SJSA1 (cell line): ENCODE measurements at regions not wholly inside any gene's neighbourhood (a gene's known extent, or its start where the extent isn't known, plus 50 kb on each side); places are given as distances from the start of the nearest gene placed in this dataset.

Experiments used
- DNase-seq, 2 experiments: peaks; one replicate each; pipeline ENCODE4 v3.0.0-alpha.2; 2015 to 2020; ENCODE audit warnings: low spot score in 2 of 2, low read depth in 1 of 2
- H3K27ac ChIP-seq: fragments of 250-450 bp; sonication (Bioruptor Pico); 2 replicates; pipeline ENCODE4 v1.5.1; 2020; ENCODE audit warnings: mild to moderate bottlenecking, moderate library complexity
- H3K27me3 ChIP-seq: fragments of 250-450 bp; sonication (Bioruptor Pico); replicated peaks from 2 replicates; pipeline ENCODE4 v1.5.1; 2020; ENCODE audit warnings: mild to moderate bottlenecking, moderate library complexity
- H3K36me3 ChIP-seq: fragments of 250-450 bp; sonication (Bioruptor Pico); 2 replicates; pipeline ENCODE4 v1.5.1; 2020; ENCODE audit warnings: mild to moderate bottlenecking
- H3K4me1 ChIP-seq: fragments of 250-450 bp; sonication (Bioruptor Pico); replicated peaks from 2 replicates; pipeline ENCODE4 v1.6.1; 2021; ENCODE audit warnings: mild to moderate bottlenecking
- H3K4me3 ChIP-seq: fragments of 250-450 bp; sonication (Bioruptor Pico); 2 replicates; pipeline ENCODE4 v1.5.1; 2020; ENCODE audit warnings: mild to moderate bottlenecking
- H3K9me3 ChIP-seq: fragments of 250-450 bp; sonication (Bioruptor Pico); replicated peaks from 2 replicates; pipeline ENCODE4 v1.5.1; 2020; ENCODE audit warnings: mild to moderate bottlenecking

DNA sequence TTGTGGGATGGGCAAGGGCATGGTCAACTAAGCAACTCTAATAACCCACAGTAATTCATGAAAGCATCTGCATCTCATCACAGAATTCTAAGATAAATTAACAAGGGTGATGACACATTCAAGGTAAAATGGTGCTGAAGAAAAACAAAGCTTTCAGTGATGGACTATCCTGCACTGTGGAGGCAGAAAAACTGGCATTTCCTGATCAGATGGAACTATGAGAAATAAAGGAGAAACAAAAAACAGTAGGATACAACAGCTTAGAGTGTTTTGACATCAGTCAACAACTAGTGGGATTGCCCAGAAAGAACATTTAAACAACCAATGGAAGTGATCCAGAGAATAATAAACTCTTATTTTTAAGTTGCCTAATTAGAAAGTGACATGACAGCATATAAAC lies 327.0 kb downstream of the KLF5 start:
- DNase-seq, result no peak
- no peak overlapping the region for H3K27ac ChIP-seq
- H3K9me3 ChIP-seq, result no peaks in the 10 kb centered on the region
- no peaks in the 10 kb centered on the region for H3K4me1 ChIP-seq
- no peaks in the 10 kb centered on the region for H3K27me3 ChIP-seq
- no peak overlapping the region for H3K4me3 ChIP-seq
- H3K36me3 ChIP-seq, result no peaks in the 10 kb centered on the region

DNA sequence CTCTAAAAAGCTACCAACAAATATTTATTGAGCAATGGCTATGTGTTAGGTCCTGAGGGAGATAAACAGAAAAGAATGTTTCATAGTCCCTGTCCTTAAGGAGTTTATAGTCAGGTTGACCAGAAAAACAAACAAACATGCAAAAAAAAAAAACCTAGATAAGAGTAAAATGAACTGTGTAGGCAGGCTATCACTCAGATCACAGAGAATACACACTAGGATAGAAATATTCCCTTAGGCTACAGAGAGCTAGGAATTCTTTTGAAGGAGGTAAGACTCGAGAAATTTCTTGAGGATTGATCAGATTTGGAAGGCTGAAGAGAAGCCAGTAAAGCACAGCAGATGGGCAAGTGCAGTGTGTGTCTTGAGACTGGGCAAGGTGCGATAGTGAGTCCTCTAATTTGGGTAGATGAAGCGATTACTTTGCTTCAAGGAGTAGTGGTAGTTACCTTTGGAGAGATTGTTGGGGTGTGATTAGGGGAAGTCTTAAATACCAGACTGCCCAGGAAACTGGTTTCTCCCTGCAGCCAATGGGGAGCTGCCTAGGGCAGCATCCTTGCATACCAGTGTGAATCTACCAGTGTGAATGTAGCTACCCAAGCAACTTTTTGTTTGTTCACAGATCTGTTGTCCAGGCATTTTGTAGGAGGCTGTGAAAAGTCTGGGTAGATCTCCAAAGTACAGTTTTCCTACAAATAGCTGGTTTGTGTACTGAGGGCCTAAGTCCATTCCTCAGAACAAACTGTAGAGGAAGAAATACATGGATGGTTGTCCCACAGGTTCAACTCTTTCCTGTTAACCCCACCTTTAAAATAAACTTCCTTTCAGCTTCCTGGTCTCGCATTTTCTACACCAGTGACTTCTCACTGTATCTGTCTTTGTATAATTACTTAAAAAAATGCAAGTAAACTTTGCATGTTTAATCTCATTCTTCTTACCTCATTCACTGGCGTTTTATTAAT lies 314.1 kb downstream of the KLF5 start:
- Histone ChIP-seq H3K36me3 (no peaks in the 10 kb centered on the region), H3K4me3 (no peak overlapping the region), H3K27me3 (no peaks in the 10 kb centered on the region), H3K27ac (no peak overlapping the region), H3K4me1 (no peaks in the 10 kb centered on the region), H3K9me3 (no peaks in the 10 kb centered on the region)
- DNase-seq, result no peak

DNA sequence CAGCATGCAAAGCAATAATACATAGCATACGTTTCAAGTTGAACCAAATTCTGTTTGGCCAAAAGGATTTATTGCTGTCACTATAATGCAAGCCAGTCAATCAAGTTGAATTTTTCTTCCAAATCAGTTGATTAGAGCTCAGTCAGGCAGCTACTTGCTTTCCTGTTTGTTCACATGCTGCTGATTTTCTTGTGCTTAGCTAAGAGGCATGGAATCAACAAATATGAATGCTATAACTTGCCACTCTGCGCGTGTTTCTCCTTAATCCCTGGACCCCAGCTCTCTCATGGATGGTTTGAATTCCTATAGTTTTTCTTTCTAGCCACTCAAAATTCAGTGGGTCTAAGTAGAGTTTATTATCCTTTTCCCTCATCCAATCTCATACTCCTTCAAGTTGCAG lies 311.3 kb downstream of the KLF5 start:
- H3K9me3 ChIP-seq, result no peaks in the 10 kb centered on the region
- no peak overlapping the region for H3K4me3 ChIP-seq
- no peak for DNase-seq
- no peaks in the 10 kb centered on the region for H3K36me3 ChIP-seq
- H3K4me1 ChIP-seq, result no peaks in the 10 kb centered on the region
- no peak overlapping the region for H3K27ac ChIP-seq
- no peaks in the 10 kb centered on the region for H3K27me3 ChIP-seq

- no peak for DNase-seq
- H3K4me1 ChIP-seq, result no peaks in the 10 kb centered on the region
- no peaks in the 10 kb centered on the region for H3K9me3 ChIP-seq
- no peak overlapping the region for H3K4me3 ChIP-seq
- H3K36me3 ChIP-seq, result no peaks in the 10 kb centered on the region
- H3K27ac ChIP-seq, result no peak overlapping the region
- H3K27me3 ChIP-seq, result no peaks in the 10 kb centered on the region
These were observed 310.3 kb downstream of the KLF5 start for GRCh38 chr13:73369095-73369494.

- H3K27ac ChIP-seq, result no peak overlapping the region
- no peak overlapping the region for H3K4me3 ChIP-seq
- no peaks in the 10 kb centered on the region for H3K9me3 ChIP-seq
- no peaks in the 10 kb centered on the region for H3K36me3 ChIP-seq
- H3K27me3 ChIP-seq, result no peaks in the 10 kb centered on the region
- no peak for DNase-seq
- H3K4me1 ChIP-seq, result no peaks in the 10 kb centered on the region
These were observed 309.8 kb downstream of the KLF5 start for GRCh38 chr13:73368608-73369007.

- Histone ChIP-seq H3K4me1 (no peaks in the 10 kb centered on the region), H3K27me3 (no peaks in the 10 kb centered on the region), H3K36me3 (no peaks in the 10 kb centered on the region), H3K4me3 (no peak overlapping the region), H3K9me3 (no peaks in the 10 kb centered on the region), H3K27ac (no peak overlapping the region)
- DNase-seq, result no peak
These were observed 309.1 kb downstream of the KLF5 start for GRCh38 chr13:73367886-73368285.

DNA sequence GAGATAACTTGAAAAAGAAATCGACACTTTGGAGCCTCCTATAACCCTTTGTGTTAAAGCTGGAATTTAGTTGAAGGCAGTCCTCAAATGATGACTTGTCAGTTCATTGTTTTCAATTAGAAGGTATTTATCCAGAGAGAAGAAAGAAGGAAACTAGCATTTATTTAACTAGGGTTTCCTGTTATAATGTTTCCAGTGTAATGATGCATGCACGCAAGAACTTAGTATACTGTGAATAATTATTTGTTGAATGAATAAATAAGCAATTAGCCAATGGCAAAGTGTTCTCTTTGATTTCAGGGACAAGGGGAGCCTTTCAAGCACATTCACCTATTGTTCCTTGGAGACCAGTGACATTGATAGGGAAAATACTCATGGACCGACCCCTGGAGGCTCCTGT lies 307.4 kb downstream of the KLF5 start:
- Histone ChIP-seq H3K4me3 (no peak overlapping the region), H3K9me3 (no peaks in the 10 kb centered on the region), H3K27ac (no peak overlapping the region), H3K36me3 (no peaks in the 10 kb centered on the region), H3K4me1 (no peaks in the 10 kb centered on the region), H3K27me3 (no peaks in the 10 kb centered on the region)
- no peak for DNase-seq

- no peak overlapping the region for H3K4me3 ChIP-seq
- H3K27me3 ChIP-seq, result no peaks in the 10 kb centered on the region
- no peak for DNase-seq
- no peaks in the 10 kb centered on the region for H3K9me3 ChIP-seq
- H3K36me3 ChIP-seq, result no peaks in the 10 kb centered on the region
- H3K4me1 ChIP-seq, result no peaks in the 10 kb centered on the region
- no peak overlapping the region for H3K27ac ChIP-seq
These were observed 306.9 kb downstream of the KLF5 start for GRCh38 chr13:73365681-73366080.

DNA sequence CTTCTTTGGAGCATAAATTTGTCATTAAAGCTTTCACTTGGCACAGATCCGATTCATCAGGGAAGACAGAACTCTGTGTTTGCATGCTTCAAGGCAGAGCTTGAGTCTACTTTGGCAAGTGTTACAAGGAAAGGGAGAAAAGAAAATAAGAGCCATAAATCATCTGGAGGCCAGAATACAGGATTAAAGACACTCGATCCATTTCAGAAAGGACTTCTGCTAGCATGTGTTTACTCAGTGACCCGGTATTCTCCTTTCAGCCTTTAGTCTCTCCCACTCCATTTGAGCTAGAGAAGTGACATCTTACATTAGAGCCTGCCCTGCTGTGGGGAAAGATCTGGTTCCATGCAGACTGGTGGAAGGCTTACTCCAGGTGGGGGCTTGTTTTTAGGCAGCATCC lies 306.4 kb downstream of the KLF5 start:
- Histone ChIP-seq H3K4me1 (no peaks in the 10 kb centered on the region), H3K4me3 (no peak overlapping the region), H3K9me3 (no peaks in the 10 kb centered on the region), H3K27ac (no peak overlapping the region), H3K36me3 (no peaks in the 10 kb centered on the region), H3K27me3 (no peaks in the 10 kb centered on the region)
- no peak for DNase-seq

DNA sequence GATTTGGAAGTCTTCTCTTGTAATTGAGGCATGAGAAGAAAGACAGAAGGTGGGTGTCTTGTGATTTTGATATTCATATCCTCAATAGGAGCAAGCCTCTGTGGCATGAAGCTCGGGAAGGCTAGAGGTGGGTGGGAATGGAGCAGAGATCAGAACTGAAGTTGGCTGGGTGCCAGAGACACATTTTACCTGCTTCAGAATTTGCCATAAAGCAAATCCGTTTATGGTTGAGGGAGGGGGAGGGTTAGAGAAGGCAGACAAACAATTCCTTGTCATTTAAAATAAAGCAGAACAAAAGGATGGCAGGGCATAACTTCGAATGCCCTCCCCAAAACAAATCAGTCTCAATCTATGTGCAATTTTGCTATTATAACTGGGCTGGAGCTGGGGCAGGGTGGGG lies 305.9 kb downstream of the KLF5 start:
- H3K27ac ChIP-seq, result no peak overlapping the region
- no peaks in the 10 kb centered on the region for H3K4me1 ChIP-seq
- no peak for DNase-seq
- no peaks in the 10 kb centered on the region for H3K36me3 ChIP-seq
- H3K27me3 ChIP-seq, result no peaks in the 10 kb centered on the region
- H3K9me3 ChIP-seq, result no peaks in the 10 kb centered on the region
- no peak overlapping the region for H3K4me3 ChIP-seq

DNA sequence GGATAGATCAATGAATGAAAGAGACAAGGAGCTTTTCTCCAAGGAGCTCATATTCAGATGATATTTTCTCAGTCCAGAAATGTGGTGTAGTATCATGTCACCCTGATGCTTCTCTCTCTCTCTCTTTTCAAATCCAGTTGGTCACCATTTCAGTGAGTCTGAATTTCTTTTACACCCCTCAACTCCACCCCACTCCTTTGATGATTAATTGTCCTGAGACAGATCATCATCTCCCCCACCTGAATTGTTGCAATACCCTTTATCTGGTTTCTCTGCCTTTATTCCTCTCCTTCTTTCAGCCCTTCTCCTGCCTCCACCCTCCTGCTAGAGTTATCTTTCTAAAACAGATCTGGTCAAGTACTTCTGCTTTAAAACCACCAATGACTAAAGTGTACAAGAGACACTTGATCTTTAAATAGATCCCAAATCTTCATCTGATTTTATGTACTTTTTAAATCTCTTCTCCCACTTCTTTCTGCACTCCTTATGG lies 299.8 kb downstream of the KLF5 start:
- H3K27me3 ChIP-seq, result no peaks in the 10 kb centered on the region
- H3K27ac ChIP-seq, result no peak overlapping the region
- no peaks in the 10 kb centered on the region for H3K4me1 ChIP-seq
- no peaks in the 10 kb centered on the region for H3K36me3 ChIP-seq
- no peaks in the 10 kb centered on the region for H3K9me3 ChIP-seq
- no peak overlapping the region for H3K4me3 ChIP-seq
- DNase-seq, result no peak

- no peaks in the 10 kb centered on the region for H3K4me1 ChIP-seq
- no peaks in the 10 kb centered on the region for H3K9me3 ChIP-seq
These were observed 296.3 kb downstream of the KLF5 start for GRCh38 chr13:73355134-73355533.

GRCh38 chr13:73351730-73352129 lies 292.9 kb downstream of the KLF5 start:
- Histone ChIP-seq H3K27me3 (no peaks in the 10 kb centered on the region), H3K4me3 (no peak overlapping the region), H3K36me3 (no peaks in the 10 kb centered on the region), H3K9me3 (no peaks in the 10 kb centered on the region), H3K27ac (no peak overlapping the region), H3K4me1 (no peaks in the 10 kb centered on the region)
- DNase-seq, result no peak

More at GRCh38 chr13:73355134-73355533, 296.3 kb downstream of the KLF5 start:
- Histone ChIP-seq H3K36me3 (no peaks in the 10 kb centered on the region), H3K27ac (no peak overlapping the region), H3K27me3 (no peaks in the 10 kb centered on the region), H3K4me3 (no peak overlapping the region)
- no peak for DNase-seq

- Histone ChIP-seq H3K4me1 (peaks cover 12% of the 10 kb centered on the region; the same call in 1 of the 2 replicates), H3K36me3 (no peaks in the 10 kb centered on the region), H3K9me3 (no peaks in the 10 kb centered on the region), H3K4me3 (no peak overlapping the region), H3K27ac (no peak overlapping the region), H3K27me3 (no peaks in the 10 kb centered on the region)
- peak in 1 of 2 experiments; percentile 9 for DNase-seq
These were observed 282.9 kb downstream of the KLF5 start for GRCh38 chr13:73341748-73342147.
